CMK (cell line): ENCODE measurements at regions not wholly inside any gene's neighbourhood (a gene's known extent, or its start where the extent isn't known, plus 50 kb on each side); places are given as distances from the start of the nearest gene placed in this dataset.
A peak's percentile ranks its signal among the peaks of the same experiment; 100 is the strongest.

Source experiments
- DNase-seq: peaks from one replicate; pipeline ENCODE4 v3.0.0-alpha.2; 2010; ENCODE audit warnings: low read depth

DNA sequence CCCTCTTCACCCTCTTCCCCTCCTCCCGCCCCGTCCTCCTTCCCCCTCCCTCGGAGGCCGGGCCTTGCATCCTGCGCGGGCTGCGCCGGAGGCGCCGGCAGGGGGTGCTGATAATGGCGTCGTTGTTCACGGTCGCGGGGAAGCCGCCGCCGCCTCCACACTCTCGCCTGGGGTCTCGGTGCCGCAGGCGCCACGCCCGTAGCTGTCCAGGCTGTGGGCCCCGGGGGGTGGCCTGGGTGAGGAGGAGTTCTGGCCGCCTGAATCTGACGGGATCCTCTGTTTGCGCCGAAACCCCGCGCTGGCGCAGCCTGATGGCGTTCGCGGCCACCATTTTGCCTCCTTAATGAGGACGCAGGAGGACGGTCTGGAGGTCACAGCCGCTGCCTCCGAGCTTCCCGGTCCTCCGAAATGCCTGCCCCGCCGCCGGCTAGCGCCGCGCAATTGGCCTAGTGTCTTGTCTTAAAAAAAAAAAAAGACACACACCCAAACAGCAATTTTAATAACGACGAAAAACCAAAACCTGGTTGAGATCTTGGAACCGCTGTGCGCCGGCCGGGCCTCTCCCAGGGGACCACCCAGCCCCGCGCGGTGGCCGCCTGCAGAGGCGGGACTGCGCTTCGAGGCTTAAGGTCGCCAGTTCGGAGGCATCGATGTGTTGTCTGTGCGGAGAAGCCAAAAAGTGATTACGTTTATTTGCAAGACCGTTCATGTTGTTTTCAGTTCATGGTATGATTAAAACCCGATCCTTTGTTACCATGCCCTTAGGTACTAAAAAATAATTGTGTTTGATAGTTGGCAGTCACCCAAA, 106.6 kb upstream of the HNRNPU start:
- DNase-seq, result peak; percentile 87

GRCh38 chr1:244970236-244970743, 105.9 kb upstream of the HNRNPU start:
- DNase-seq, result peak; percentile 65

DNA sequence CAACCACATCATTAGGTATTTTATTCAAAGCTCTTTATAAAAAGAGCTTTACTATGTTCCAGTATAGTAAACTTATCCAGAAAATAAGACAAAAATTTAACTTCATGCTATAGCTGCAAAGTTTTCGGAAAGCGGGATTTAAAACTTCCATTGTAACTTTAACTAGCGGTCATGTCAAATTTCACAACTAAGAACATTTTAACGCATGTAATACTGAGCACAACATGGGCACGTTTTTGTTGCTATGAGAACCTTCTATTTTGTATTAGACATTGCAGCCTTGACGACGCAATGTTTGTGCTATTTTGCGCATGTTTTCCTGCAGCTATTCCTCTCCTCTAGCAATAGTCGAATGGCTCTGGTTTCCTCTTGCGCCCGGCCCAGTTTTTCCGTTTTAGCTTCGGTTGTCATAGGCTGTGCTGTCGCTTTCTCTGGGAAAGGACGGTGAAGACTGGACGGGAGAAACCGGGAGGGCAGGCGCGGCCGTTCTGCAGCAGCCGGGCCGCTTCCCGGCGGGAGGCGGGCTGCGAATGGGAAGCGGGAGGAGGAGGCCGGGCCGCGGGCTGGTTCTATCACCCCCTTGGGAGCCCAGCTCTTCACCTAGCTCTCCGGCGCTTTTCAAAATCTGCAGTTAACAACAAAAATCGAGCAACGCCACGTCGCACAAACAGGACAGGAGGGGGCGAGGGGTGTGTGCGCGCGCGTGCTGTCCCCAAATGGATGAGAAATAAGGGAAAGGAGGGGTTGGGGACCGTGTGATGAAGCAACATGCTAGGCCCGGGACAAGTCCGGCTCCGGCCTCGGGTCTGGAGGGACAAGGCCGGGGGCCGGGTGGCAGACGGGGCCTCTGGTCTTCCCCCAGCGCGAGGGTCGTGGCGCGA, 105.3 kb upstream of the HNRNPU start:
- peak; percentile 48 for DNase-seq

DNA sequence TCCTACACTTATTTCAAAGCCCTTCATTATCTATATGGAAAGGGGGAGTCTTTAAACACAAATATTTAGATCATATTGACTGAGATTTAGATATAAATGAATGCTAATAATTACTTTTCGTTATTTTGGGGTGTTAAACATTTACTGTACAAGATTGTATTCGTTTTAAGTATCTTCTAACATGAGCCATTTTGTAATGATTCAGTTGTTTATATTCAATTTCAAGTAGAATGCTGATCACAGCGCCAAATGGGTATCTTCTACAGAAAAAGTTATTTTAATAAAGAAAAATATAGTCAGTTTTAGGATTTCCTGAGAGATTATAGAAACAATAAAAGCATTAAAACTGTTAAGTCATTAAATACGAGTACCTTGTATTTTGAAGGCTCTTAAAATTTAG, 104.5 kb upstream of the HNRNPU start:
- DNase-seq, result no peak

DNA sequence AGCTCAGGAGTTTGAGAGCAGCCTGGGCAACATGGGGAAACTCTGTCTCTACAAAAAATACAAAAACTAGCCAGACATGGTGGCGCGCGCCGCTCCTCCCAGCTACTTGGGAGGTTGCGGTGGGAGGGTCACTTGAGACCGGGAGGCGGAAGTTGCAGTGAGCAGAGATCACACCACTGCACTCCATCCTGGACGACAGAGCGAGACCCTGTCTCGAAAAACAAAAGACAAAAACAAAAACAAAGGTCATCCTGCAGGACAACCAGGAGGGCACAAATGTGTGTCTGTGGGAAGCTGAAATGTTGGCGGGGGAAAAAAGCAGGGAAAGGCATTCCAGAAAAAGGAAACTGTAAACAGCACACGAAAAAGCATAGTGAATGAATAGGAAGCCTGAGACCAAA, 104.1 kb upstream of the HNRNPU start:
- DNase-seq, result no peak

DNA sequence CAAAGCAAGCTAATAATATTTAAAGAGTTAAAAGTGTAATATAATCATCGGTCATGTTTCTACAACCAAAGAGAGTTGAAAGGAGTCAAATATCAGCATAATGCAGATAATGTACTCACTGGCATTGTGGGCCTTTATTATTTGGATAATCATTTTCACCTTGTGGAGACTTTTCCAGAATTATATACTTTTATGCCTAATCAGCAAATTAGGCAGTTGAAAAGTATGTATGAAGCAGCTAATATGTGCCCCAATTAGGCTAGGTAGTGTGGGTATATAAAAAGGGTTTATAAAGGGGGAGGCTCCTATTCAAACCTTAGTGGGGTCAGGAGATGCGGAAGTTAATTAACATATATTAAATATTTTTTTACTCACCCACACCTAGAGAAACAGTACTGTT, 102.8 kb upstream of the HNRNPU start:
- no peak for DNase-seq

DNA sequence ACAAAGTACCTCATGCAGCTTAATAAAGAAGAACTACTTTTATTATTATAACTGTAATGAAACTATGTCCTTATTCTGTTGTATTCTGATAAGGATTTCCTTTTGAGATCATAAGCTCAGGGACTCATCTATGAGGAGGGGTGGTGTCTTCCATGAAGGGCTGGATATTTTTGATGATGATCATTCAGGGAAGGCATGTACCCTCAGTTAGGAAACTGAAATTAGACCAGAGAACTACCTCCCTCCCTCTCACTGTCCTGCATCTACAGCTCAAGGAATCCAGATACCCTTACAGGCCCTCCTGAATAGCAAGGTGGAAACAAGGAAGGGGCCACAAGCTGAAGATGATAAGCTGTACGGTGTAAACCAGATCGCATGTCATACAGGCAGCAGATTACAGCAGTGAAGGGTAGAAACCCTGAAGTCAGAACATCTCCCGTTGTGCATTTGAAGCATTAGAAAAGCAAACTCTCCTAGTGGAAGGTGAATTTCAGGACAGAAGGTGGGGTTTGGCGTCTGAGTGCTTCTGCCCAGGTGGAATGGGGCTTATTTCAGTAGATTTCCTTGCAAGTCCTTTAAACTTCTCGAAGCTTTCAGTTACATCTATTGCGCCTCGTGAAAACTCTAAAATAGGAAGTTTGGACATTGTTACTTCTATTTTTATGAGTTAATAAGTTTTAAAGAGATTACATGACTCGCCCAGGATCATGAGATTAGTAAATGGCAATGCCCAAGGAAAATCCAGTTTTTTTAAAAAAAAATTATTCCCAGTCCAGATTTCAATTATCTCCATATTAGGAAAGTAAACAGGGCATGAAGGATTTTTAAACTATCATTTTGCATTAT, 101.1 kb upstream of the HNRNPU start:
- no peak for DNase-seq

DNA sequence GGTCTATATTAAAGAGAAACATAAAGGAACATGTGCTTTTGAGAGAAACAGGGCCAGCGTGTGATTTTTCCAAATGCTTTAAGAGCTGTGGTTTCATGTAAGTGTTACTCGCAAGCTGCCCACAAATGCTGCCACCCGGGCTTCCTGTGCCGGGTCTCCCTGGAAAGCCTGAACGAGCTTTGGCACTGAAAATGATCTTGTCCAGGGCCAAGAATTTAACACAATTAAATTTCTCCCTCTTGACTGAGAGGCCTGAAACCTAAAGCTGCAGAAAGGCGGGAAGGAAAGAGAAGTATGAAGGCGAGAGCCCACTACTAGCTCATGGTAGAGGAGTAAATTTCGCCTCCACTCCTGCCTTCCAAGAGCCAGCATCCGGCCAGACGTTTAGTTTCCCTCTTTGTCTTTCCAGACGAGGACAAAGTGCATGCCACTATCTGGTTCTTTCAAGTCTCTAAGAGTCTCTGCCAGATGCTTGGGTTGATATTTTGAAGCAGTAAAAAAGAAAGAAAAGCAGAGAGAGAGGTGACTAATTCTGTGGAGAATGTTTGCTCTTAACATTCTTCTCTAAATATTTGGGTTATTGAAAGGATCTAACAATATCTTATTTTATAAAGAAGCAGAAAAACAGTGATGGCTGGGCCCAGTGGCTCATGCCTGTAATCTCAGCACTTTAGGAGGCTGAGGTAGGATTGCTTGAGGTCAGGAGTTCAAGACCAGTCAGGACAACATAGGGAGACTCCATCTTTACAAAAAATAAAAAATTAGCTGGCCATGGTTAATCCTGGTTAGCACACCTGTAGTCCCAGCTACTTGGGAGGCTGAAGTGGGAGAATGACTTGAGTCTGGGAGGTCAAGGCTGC, 100.0 kb upstream of the HNRNPU start:
- DNase-seq, result no peak

DNA sequence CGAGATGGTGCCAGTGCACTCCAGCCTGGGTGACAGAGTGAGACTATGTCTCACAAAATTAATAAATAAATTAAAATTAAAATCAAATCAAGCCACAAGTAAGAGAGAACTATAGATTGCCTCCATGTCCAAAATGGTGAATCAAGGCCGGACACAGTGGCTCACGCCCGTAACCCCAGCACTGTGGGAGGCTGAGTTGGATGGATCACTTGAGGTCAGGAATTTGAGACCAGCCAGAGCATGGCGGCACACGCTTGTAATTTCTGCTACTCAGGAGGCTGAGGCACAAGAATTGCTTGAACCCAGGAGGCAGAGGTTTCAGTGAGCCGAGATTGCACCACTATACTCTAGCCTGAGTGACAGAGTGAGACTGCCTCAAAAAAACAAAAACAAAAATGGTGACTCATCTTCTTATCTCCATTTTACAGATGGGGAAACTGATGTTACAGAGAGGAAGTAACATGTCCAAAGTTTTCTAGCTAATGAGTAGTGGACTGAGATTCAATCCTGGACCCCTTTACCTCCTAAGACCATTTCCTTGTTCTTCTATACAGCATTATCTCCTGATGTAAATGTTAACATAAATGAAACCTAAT, 99.0 kb upstream of the HNRNPU start:
- DNase-seq, result no peak

DNA sequence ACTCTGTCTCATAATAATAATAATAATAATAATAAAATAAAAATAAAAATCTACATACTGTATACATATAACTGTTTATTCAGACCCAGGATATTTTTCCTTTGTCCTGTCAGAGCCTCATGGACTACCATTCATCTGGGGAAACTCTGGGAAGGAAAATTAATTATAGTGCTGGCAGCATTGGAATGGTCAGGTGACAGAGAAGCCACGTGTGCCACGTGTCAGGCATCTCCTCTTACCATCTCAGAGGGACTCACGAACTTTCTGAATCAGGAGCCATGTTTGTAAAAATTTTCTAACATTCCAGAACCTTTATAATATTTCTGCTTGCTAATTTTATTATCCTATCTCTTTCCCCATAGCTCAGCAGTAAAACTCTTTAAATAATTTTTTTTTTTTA, 97.8 kb upstream of the HNRNPU start:
- no peak for DNase-seq

GRCh38 chr1:244960904-244961303, 96.6 kb upstream of the HNRNPU start:
- no peak for DNase-seq

DNA sequence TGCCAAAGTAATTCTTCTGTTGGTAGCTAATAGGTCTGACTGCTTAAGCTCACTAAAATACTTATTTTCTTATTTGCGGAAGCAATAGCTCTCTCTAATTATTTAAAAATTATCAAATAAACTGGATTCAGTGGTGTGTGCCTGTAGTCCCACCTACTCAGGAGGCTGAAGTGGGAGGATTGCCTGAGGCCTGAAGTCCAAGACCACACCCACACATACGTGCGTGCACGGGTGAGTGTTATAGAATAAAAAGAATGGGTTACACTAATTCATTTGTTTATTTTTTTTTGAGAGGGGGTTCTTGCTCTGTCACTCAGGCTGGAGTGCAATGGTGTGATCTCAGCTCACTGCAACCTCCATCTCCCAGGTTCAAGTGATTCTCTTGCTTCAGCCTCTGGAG, 94.2 kb upstream of the HNRNPU start:
- DNase-seq, result no peak

DNA sequence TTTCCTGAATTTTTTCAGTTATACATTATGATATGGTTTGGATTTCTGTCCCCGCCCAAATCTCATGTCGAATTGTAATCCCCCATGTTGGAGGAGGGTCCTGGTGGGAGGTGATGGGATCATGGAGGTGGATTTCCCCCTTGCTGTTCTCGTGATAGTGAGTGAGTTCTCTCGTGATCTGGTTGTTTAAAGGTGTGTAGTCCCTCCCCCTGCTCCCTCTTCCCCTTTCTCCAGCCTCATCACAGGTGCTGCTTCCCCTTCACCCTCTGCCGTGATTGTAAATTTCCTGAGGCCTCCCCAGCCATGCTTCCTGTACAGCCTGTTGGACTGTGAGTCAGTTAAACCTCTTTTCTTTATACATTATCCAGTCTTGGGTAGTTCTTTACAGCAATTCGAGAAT, 93.2 kb upstream of the HNRNPU start:
- no peak for DNase-seq

DNA sequence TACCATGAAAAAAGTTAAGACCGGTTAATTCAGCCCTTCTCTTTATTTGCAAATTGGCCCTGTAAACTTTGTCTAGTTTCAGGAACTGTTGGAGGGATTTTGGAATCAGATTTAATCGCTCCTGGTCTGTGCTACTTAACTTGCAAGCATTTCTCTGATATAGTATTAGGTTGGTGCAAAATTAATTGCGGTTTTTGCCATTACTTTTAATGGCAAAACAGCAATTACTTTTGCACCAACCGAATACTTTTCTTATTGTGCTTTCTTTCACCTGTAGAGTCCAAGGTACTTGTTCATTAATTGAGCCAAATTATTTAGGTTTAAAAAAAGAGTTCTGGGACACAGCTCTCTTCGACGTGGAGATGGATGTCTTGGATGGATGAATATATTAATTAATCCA, 92.8 kb upstream of the HNRNPU start:
- no peak for DNase-seq

GRCh38 chr1:244955661-244956060, 91.3 kb upstream of the HNRNPU start:
- no peak for DNase-seq

- no peak for DNase-seq
Measured at GRCh38 chr1:244954359-244954758, 90.0 kb upstream of the HNRNPU start.

DNA sequence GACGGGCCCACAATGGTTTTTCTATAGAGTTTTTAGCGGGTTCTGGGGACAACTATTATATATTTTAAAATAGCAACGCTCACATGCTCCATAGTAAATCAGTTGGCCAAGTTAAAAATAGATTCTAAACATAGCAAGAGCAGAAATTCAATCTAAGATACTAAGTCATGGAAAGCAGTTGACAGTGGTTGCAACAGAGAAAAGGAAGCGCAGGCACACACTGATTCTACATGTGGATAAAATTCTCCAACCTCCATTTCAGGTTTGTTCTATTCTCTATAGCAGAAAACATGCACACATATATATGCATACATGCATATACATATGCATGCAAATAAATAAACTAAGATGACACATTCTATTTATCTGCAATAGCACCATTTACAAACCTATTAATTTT, 89.6 kb upstream of the HNRNPU start:
- DNase-seq, result no peak

DNA sequence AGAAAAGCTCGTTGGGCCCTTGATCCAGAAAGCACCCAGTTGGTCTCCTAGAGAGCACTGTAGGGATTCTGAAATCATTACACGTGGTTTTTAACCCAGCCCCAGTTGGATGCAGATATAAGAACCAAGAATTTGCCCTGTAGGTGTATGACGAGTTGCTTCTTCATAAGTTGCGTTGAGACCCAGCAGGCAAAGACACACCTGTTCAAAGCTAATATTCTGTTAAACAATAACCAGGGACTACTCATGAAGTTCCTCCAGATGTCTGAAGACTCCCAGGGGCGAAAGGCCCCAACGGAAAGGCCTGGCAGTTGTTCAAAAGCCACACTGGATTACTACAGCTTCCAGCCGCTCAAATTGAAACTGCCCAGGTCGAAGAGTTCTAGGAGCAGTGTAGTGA, 88.6 kb upstream of the HNRNPU start:
- no peak for DNase-seq

GRCh38 chr1:244952280-244952933, 88.1 kb upstream of the HNRNPU start:
- no peak for DNase-seq

DNA sequence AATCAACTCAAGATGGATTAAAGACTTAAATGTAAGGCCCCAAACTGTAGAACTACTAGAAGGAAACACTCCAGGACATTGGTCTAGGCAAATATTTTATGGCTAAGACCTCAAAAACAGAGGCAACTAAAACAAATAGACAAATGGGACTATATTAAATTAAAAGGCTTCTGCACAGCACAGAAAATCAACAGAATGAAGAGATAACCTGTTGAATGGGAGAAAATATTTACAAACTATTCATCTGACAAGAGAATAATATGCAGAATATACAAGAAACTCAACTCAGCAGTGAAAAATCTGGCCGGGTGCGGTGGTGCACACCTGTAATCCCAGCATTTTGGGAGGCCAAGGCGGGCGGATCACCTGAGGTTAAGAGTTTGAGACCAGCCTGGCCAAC, 84.1 kb upstream of the HNRNPU start:
- no peak for DNase-seq
